ENCODE measurements at regions not wholly inside any gene's neighbourhood (a gene's known extent, or its start where the extent isn't known, plus 50 kb on each side); places are given as distances from the start of the nearest gene placed in this dataset.

GRCh38 chr11:112357488-112357887, 96.8 kb upstream of the PLET1 start:
- TF ChIP-seq CTCF (conservative IDR thresholded peaks at IDR 0.05 in 1 of 2, IDR thresholded peaks at IDR 0.05 in 1 of 2; ENCODE audit: extremely low read depth in 1 of 2, insufficient read depth in 1 of 2, low read depth in 1 of 2, low read length in 2 of 2): no peak
- TF ChIP-seq EZH2 (IDR thresholded peaks at IDR 0.05; ENCODE audit: borderline replicate concordance, low read length): no peak
